Large intestine (tissue), 3 donors: ENCODE measurements at regions not wholly inside any gene's neighbourhood (a gene's known extent, or its start where the extent isn't known, plus 50 kb on each side); places are given as distances from the start of the nearest gene placed in this dataset.

Experiments used
- DNase-seq, 2 donors: peaks; one replicate each; pipeline versions ENCODE4 v3.0.0 to v3.0.0-alpha.2; 2013
- H3K27ac ChIP-seq: one replicate; pipeline ENCODE4 v1.5.1; 2013; ENCODE audit warnings: low read length
- H3K27me3 ChIP-seq: 2 replicates; pipeline ENCODE4 v1.6.1; 2013; ENCODE audit warnings: low read length; ENCODE audit not compliant: control insufficient read depth, insufficient read depth
- H3K36me3 ChIP-seq: 2 replicates; pipeline ENCODE4 v1.6.1; 2013; ENCODE audit warnings: low read length; ENCODE audit not compliant: control insufficient read depth, insufficient read depth
- H3K4me1 ChIP-seq: one replicate; pipeline ENCODE4 v1.6.1; 2013; ENCODE audit warnings: low read length; ENCODE audit not compliant: control insufficient read depth, insufficient read depth
- H3K4me3 ChIP-seq: one replicate; pipeline ENCODE4 v1.5.1; 2013; ENCODE audit warnings: low read length
- H3K9me3 ChIP-seq: one replicate; pipeline ENCODE4 v1.6.1; 2013; ENCODE audit warnings: mild to moderate bottlenecking, low read depth, low read length, moderate library complexity; ENCODE audit not compliant: control insufficient read depth
- WGBS: methylation state at CpG from one replicate; pipeline ENCODE4 v1.1.5; 2013; ENCODE audit warnings: low lambda C conversion rate; ENCODE audit not compliant: insufficient coverage; 5-methylcytosine and 5-hydroxymethylcytosine counted together

- Histone ChIP-seq H3K4me1 (no peaks in the 10 kb centered on the region), H3K27ac (no peak overlapping the region), H3K4me3 (no peak overlapping the region), H3K9me3 (no peaks in the 10 kb centered on the region), H3K36me3 (no peaks in the 10 kb centered on the region), H3K27me3 (no peaks in the 10 kb centered on the region)
- 100% methylated on average over 1 of the region's 6 CpGs for WGBS
- no peak for DNase-seq
Observed at GRCh38 chr9:32260151-32260862, 124.1 kb upstream of the ACO1 start.

GRCh38 chr9:32264170-32264864 is 120.1 kb upstream of the ACO1 start:
- no CpG with 5 or more reads among the region's 6 CpGs for WGBS
- Histone ChIP-seq H3K9me3 (no peaks in the 10 kb centered on the region), H3K27ac (no peak overlapping the region), H3K4me3 (no peak overlapping the region), H3K27me3 (no peaks in the 10 kb centered on the region), H3K36me3 (no peaks in the 10 kb centered on the region), H3K4me1 (no peaks in the 10 kb centered on the region)
- no peak for DNase-seq

GRCh38 chr9:32265037-32265436 is 119.4 kb upstream of the ACO1 start:
- H3K27me3 ChIP-seq: no peaks in the 10 kb centered on the region

GRCh38 chr9:32278991-32279390 is 105.5 kb upstream of the ACO1 start:
- no peaks in the 10 kb centered on the region for H3K27me3 ChIP-seq
- no peaks in the 10 kb centered on the region for H3K9me3 ChIP-seq
- H3K4me1 ChIP-seq: no peaks in the 10 kb centered on the region
- no peak overlapping the region for H3K27ac ChIP-seq
- no peak overlapping the region for H3K4me3 ChIP-seq
- H3K36me3 ChIP-seq: no peaks in the 10 kb centered on the region
- DNase-seq: no peak

More at GRCh38 chr9:32265037-32265436, 119.4 kb upstream of the ACO1 start:
- Histone ChIP-seq H3K4me1 (no peaks in the 10 kb centered on the region), H3K36me3 (no peaks in the 10 kb centered on the region), H3K9me3 (no peaks in the 10 kb centered on the region), H3K27ac (no peak overlapping the region), H3K4me3 (no peak overlapping the region)
- no peak for DNase-seq
- no CpG with 5 or more reads among the region's 3 CpGs for WGBS

GRCh38 chr9:32289756-32290155 is 94.7 kb upstream of the ACO1 start:
- no peaks in the 10 kb centered on the region for H3K36me3 ChIP-seq
- H3K9me3 ChIP-seq: no peaks in the 10 kb centered on the region
- no peaks in the 10 kb centered on the region for H3K27me3 ChIP-seq
- no peak for DNase-seq
- WGBS: 100% methylated on average over 1 of the region's 3 CpGs
- no peak overlapping the region for H3K27ac ChIP-seq
- H3K4me3 ChIP-seq: no peak overlapping the region
- H3K4me1 ChIP-seq: no peaks in the 10 kb centered on the region

GRCh38 chr9:32291370-32291769 is 93.1 kb upstream of the ACO1 start:
- H3K36me3 ChIP-seq: no peaks in the 10 kb centered on the region
- no peak for DNase-seq
- H3K27ac ChIP-seq: no peak overlapping the region
- H3K27me3 ChIP-seq: no peaks in the 10 kb centered on the region
- H3K9me3 ChIP-seq: no peaks in the 10 kb centered on the region
- no peaks in the 10 kb centered on the region for H3K4me1 ChIP-seq
- no peak overlapping the region for H3K4me3 ChIP-seq
- WGBS: no CpG with 5 or more reads among the region's 3 CpGs

- no peak overlapping the region for H3K4me3 ChIP-seq
- no peaks in the 10 kb centered on the region for H3K36me3 ChIP-seq
- WGBS: 100% methylated on average over 1 of the region's 2 CpGs
- H3K9me3 ChIP-seq: no peaks in the 10 kb centered on the region
- no peak for DNase-seq
- H3K27ac ChIP-seq: no peak overlapping the region
- H3K27me3 ChIP-seq: no peaks in the 10 kb centered on the region
- H3K4me1 ChIP-seq: no peaks in the 10 kb centered on the region
Observed at GRCh38 chr9:32292611-32293010, 91.8 kb upstream of the ACO1 start.

GRCh38 chr9:32293091-32293490 is 91.4 kb upstream of the ACO1 start:
- DNase-seq: no peak
- no peaks in the 10 kb centered on the region for H3K4me1 ChIP-seq
- no CpG with 5 or more reads among the region's 1 CpG for WGBS
- H3K36me3 ChIP-seq: no peaks in the 10 kb centered on the region
- no peak overlapping the region for H3K4me3 ChIP-seq
- H3K9me3 ChIP-seq: no peaks in the 10 kb centered on the region
- no peak overlapping the region for H3K27ac ChIP-seq
- H3K27me3 ChIP-seq: no peaks in the 10 kb centered on the region

GRCh38 chr9:32294106-32294505 is 90.3 kb upstream of the ACO1 start:
- no peak for DNase-seq
- H3K27ac ChIP-seq: no peak overlapping the region
- no peaks in the 10 kb centered on the region for H3K27me3 ChIP-seq
- no peaks in the 10 kb centered on the region for H3K36me3 ChIP-seq
- 67% methylated on average over 2 of the region's 2 CpGs for WGBS
- no peak overlapping the region for H3K4me3 ChIP-seq
- no peaks in the 10 kb centered on the region for H3K9me3 ChIP-seq
- no peaks in the 10 kb centered on the region for H3K4me1 ChIP-seq

GRCh38 chr9:32300373-32300772 is 84.1 kb upstream of the ACO1 start:
- Histone ChIP-seq H3K4me1 (no peaks in the 10 kb centered on the region), H3K9me3 (no peaks in the 10 kb centered on the region), H3K27ac (no peak overlapping the region), H3K4me3 (no peak overlapping the region), H3K27me3 (no peaks in the 10 kb centered on the region), H3K36me3 (no peaks in the 10 kb centered on the region)
- DNase-seq: no peak
- 83% methylated on average over 1 of the region's 2 CpGs for WGBS

GRCh38 chr9:32304495-32304894 is 79.9 kb upstream of the ACO1 start:
- H3K9me3 ChIP-seq: no peaks in the 10 kb centered on the region
- WGBS: no CpG with 5 or more reads among the region's 1 CpG
- no peak overlapping the region for H3K27ac ChIP-seq
- no peak overlapping the region for H3K4me3 ChIP-seq
- DNase-seq: no peak
- no peaks in the 10 kb centered on the region for H3K36me3 ChIP-seq
- H3K27me3 ChIP-seq: no peaks in the 10 kb centered on the region
- H3K4me1 ChIP-seq: no peaks in the 10 kb centered on the region
